ENCODE measurements at regions not wholly inside any gene's neighbourhood (a gene's known extent, or its start where the extent isn't known, plus 50 kb on each side); places are given as distances from the start of the nearest gene placed in this dataset.

GRCh38 chr6:28712982-28713381 lies 187.3 kb downstream of the GPX5 start:
- no peaks in the 10 kb centered on the region for H3K36me3 ChIP-seq
- no peaks in the 10 kb centered on the region for H3K4me1 ChIP-seq
- no peaks in the 10 kb centered on the region for H3K27me3 ChIP-seq
- peaks cover 4% of the 10 kb centered on the region for H3K9me3 ChIP-seq
- TF ChIP-seq CTCF (IDR thresholded peaks at IDR 0.05): no peak
- TF ChIP-seq POLR2A (IDR thresholded peaks at IDR 0.05): no peak
- TF ChIP-seq POLR2AphosphoS5 (IDR thresholded peaks at IDR 0.05; ENCODE audit: insufficient read depth in 1 of 2, low read depth in 1 of 2): no peak
- H3K4me3 ChIP-seq: no peak overlapping the region
- H3K27ac ChIP-seq: no peak overlapping the region
- intact Hi-C loops (cut with DNase I): no loop called here
- DNase-seq (ENCODE audit: extremely low spot score in 2 of 2): no peak

GRCh38 chr6:28719275-28719940 lies 193.7 kb downstream of the GPX5 start:
- intact Hi-C loops (cut with DNase I): no loop called here
- no peaks in the 10 kb centered on the region for H3K9me3 ChIP-seq
- no peak overlapping the region for H3K4me3 ChIP-seq
- no peaks in the 10 kb centered on the region for H3K4me1 ChIP-seq
- no peak for TF ChIP-seq POLR2AphosphoS5 (IDR thresholded peaks at IDR 0.05; ENCODE audit: insufficient read depth in 1 of 2, low read depth in 1 of 2)
- no peak for TF ChIP-seq CTCF (IDR thresholded peaks at IDR 0.05)
- no peak for TF ChIP-seq POLR2A (IDR thresholded peaks at IDR 0.05)
- H3K36me3 ChIP-seq: no peaks in the 10 kb centered on the region
- no peaks in the 10 kb centered on the region for H3K27me3 ChIP-seq
- DNase-seq (ENCODE audit: extremely low spot score in 2 of 2): no peak
- H3K27ac ChIP-seq: no peak overlapping the region

GRCh38 chr6:28720357-28721231 lies 194.9 kb downstream of the GPX5 start:
- intact Hi-C loops (cut with DNase I): no loop called here
- Histone ChIP-seq H3K4me1 (no peaks in the 10 kb centered on the region), H3K9me3 (no peaks in the 10 kb centered on the region), H3K4me3 (no peak overlapping the region), H3K27me3 (no peaks in the 10 kb centered on the region), H3K36me3 (no peaks in the 10 kb centered on the region), H3K27ac (no peak overlapping the region)
- no peak for TF ChIP-seq CTCF (IDR thresholded peaks at IDR 0.05)
- DNase-seq (ENCODE audit: extremely low spot score in 2 of 2): no peak

- Histone ChIP-seq H3K36me3 (no peaks in the 10 kb centered on the region), H3K4me3 (no peak overlapping the region)
Measured at GRCh38 chr6:28721372-28721771, 195.7 kb downstream of the GPX5 start.

More at GRCh38 chr6:28721372-28721771, 195.7 kb downstream of the GPX5 start:
- TF ChIP-seq POLR2A (IDR thresholded peaks at IDR 0.05) (no peak), POLR2AphosphoS5 (IDR thresholded peaks at IDR 0.05; ENCODE audit: insufficient read depth in 1 of 2, low read depth in 1 of 2) (no peak), CTCF (IDR thresholded peaks at IDR 0.05) (no peak)
- Histone ChIP-seq H3K27ac (no peak overlapping the region), H3K9me3 (no peaks in the 10 kb centered on the region), H3K4me1 (no peaks in the 10 kb centered on the region), H3K27me3 (no peaks in the 10 kb centered on the region)
- no peak for DNase-seq (ENCODE audit: extremely low spot score in 2 of 2)
- intact Hi-C loops (cut with DNase I): no loop called here
